ENCODE measurements at regions not wholly inside any gene's neighbourhood (a gene's known extent, or its start where the extent isn't known, plus 50 kb on each side); places are given as distances from the start of the nearest gene placed in this dataset.

DNA sequence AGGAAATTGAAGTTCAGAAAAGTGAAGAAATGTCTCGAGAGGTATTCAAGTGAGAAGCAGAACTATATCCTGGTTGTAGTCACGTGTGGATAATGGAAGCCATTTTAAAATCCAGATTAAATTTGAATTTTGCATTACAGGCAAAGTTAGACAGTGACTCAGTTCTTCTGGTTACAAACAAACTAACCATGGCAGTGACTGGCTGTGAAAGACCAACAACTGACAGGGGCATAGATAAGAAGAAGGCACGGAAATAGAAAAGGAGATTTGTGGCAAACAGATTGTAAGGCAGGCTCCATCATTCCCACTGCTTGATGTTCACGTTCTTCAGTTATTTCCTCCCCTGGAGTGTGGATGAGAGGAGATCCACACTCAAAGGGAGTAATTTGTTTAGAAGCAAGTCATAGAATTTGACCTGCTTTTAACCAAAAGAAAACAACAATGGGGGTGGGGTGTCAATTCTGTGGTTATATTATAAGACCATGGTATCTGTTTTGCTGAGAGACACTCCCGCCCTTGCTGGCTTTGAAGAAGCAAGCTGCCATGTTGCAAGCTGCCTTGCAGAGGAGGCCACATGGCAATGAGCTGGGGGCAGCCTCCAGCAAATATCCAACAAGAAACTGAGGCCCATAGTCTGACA lies 795.3 kb downstream of the VRK1 start:
- H3K9ac ChIP-seq: no peak overlapping the region
- no peaks in the 10 kb centered on the region for H3K27me3 ChIP-seq (ENCODE audit: control insufficient read depth, insufficient read depth, low read length)
- no peaks in the 10 kb centered on the region for H3K4me1 ChIP-seq
- H3K4me3 ChIP-seq (ENCODE audit: low read depth, low read length): no peak overlapping the region
- H3K9me3 ChIP-seq (ENCODE audit: control insufficient read depth, low read length): no peaks in the 10 kb centered on the region
- no peaks in the 10 kb centered on the region for H3K36me3 ChIP-seq (ENCODE audit: control insufficient read depth, insufficient read depth, low read length)
- no peak overlapping the region for H3K4me2 ChIP-seq (ENCODE audit: low read length)
- H3K79me2 ChIP-seq: no peaks in the 10 kb centered on the region
- H2AFZ ChIP-seq: no peak overlapping the region
- H3K27ac ChIP-seq: no peak overlapping the region
- TF ChIP-seq, protein P1, sequence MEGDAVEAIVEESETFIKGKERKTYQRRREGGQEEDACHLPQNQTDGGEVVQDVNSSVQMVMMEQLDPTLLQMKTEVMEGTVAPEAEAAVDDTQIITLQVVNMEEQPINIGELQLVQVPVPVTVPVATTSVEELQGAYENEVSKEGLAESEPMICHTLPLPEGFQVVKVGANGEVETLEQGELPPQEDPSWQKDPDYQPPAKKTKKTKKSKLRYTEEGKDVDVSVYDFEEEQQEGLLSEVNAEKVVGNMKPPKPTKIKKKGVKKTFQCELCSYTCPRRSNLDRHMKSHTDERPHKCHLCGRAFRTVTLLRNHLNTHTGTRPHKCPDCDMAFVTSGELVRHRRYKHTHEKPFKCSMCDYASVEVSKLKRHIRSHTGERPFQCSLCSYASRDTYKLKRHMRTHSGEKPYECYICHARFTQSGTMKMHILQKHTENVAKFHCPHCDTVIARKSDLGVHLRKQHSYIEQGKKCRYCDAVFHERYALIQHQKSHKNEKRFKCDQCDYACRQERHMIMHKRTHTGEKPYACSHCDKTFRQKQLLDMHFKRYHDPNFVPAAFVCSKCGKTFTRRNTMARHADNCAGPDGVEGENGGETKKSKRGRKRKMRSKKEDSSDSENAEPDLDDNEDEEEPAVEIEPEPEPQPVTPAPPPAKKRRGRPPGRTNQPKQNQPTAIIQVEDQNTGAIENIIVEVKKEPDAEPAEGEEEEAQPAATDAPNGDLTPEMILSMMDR (IDR thresholded peaks at IDR 0.05): no peak

DNA sequence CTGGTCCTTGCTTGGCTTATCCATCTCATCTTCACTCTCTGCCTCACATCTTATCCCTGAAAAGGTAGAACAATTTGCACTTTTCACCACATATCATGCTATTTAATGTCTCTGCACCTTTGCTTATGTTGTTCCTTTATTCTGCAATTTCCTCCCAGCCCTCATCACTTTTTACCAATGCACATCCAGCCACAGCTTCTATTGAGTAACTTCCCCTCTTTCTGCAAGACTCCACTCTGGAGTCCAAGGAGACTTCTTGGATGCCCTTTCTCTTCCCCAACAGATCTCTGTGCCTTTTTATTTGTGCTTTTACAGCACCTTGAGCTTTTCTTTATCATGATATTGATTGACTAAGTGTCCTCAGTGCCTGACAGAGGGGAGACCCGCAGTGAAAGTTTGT lies 797.1 kb downstream of the VRK1 start:
- Histone ChIP-seq H3K27me3 (ENCODE audit: control insufficient read depth, insufficient read depth, low read length) (no peaks in the 10 kb centered on the region), H3K4me1 (no peaks in the 10 kb centered on the region), H3K9me3 (ENCODE audit: control insufficient read depth, low read length) (no peaks in the 10 kb centered on the region), H3K36me3 (ENCODE audit: control insufficient read depth, insufficient read depth, low read length) (no peaks in the 10 kb centered on the region), H2AFZ (no peak overlapping the region), H3K9ac (no peak overlapping the region), H3K4me3 (ENCODE audit: low read depth, low read length) (no peak overlapping the region), H3K27ac (no peak overlapping the region), H3K79me2 (no peaks in the 10 kb centered on the region), H3K4me2 (ENCODE audit: low read length) (no peak overlapping the region)
- TF ChIP-seq, protein P1 (IDR thresholded peaks at IDR 0.05): no peak

DNA sequence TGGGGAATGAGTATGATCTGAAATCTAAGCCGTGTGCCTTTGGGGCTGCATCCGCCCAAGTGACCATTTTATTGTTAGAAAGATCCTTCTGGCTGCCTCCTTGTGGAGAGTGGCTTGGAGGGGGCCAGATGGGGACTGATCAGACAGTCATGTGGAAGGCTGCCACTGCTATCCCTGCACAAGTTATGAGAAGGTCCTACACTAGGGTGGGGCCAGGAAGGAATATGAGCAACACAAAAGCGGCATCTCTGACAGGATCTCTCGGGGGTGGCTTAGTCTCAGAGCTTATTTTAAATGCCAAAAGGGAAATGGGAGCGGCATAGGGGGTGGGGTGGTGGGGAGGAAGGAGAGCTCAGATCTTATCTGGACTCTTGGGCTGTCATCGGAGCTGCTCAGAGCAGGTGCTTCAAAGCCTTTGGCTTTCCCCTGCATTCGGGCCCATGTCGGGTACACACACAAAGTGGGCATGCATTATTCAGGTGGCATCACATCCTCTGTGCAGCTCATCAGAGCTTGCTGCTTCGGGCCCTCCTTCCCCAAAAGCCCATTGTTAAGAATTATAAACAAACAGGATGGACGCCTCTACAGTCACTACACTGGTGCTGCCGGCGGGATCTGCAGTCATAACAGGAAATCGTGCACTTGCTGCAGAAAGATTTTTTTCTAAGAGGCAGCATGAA lies 805.4 kb downstream of the VRK1 start:
- H3K79me2 ChIP-seq: no peaks in the 10 kb centered on the region
- no peaks in the 10 kb centered on the region for H3K36me3 ChIP-seq (ENCODE audit: control insufficient read depth, insufficient read depth, low read length)
- peaks cover 4% of the 10 kb centered on the region for H3K4me1 ChIP-seq
- TF ChIP-seq, protein P1 (IDR thresholded peaks at IDR 0.05): no peak
- no peak overlapping the region for H2AFZ ChIP-seq
- no peak overlapping the region for H3K27ac ChIP-seq
- H3K4me3 ChIP-seq (ENCODE audit: low read depth, low read length): no peak overlapping the region
- no peak overlapping the region for H3K9ac ChIP-seq
- H3K27me3 ChIP-seq (ENCODE audit: control insufficient read depth, insufficient read depth, low read length): no peaks in the 10 kb centered on the region
- no peak overlapping the region for H3K4me2 ChIP-seq (ENCODE audit: low read length)
- H3K9me3 ChIP-seq (ENCODE audit: control insufficient read depth, low read length): no peaks in the 10 kb centered on the region

DNA sequence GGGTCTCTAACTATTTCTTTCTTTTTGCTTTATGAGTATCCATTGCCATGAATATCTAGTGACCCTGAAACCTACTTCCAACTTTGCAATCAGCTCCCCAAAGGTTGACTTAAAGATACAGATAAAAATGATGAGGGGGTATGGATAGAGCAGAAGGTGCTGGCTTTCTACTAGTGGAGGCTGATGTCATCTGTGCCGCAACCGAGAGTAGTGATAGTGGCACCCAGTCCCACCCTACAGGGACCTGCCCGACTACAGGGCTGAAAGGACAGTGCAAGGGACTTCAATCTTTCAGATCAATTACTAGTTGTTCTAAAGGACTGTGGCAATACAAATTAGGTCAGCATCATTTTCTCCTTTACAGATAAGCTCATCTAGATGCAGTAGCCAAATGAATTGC lies 806.0 kb downstream of the VRK1 start:
- H3K4me3 ChIP-seq (ENCODE audit: low read depth, low read length): no peak overlapping the region
- no peak overlapping the region for H3K9ac ChIP-seq
- H3K27me3 ChIP-seq (ENCODE audit: control insufficient read depth, insufficient read depth, low read length): no peaks in the 10 kb centered on the region
- H3K79me2 ChIP-seq: no peaks in the 10 kb centered on the region
- no peak overlapping the region for H2AFZ ChIP-seq
- H3K4me1 ChIP-seq: peaks cover 4% of the 10 kb centered on the region
- no peaks in the 10 kb centered on the region for H3K9me3 ChIP-seq (ENCODE audit: control insufficient read depth, low read length)
- H3K4me2 ChIP-seq (ENCODE audit: low read length): no peak overlapping the region
- H3K27ac ChIP-seq: no peak overlapping the region
- TF ChIP-seq, protein P1 (IDR thresholded peaks at IDR 0.05): no peak
- H3K36me3 ChIP-seq (ENCODE audit: control insufficient read depth, insufficient read depth, low read length): no peaks in the 10 kb centered on the region

DNA sequence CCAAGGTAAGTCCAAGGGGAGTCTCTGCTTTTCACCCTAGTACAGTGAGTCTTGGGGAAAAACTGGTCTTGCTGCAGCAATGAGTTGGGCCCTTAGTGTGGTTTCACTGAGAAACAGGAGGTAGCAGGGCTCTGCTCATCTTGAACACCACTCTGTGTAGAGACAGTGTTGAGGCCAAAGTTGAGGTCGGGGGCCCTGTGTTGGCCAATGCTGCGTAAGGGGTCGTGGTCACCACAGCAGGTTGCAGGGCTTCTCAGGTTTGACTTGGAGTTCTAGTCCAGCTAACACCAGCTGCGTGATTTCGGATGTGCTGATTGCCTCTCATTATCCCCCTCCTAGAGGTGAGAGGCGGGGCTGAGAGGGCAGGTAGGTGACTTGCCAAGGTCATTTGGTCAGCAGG lies 807.5 kb downstream of the VRK1 start:
- no peaks in the 10 kb centered on the region for H3K9me3 ChIP-seq (ENCODE audit: control insufficient read depth, low read length)
- TF ChIP-seq, protein P1 (IDR thresholded peaks at IDR 0.05): no peak
- H3K36me3 ChIP-seq (ENCODE audit: control insufficient read depth, insufficient read depth, low read length): no peaks in the 10 kb centered on the region
- H3K9ac ChIP-seq: no peak overlapping the region
- no peaks in the 10 kb centered on the region for H3K27me3 ChIP-seq (ENCODE audit: control insufficient read depth, insufficient read depth, low read length)
- H3K4me1 ChIP-seq: peaks cover 4% of the 10 kb centered on the region
- no peak overlapping the region for H3K27ac ChIP-seq
- H2AFZ ChIP-seq: no peak overlapping the region
- no peak overlapping the region for H3K4me2 ChIP-seq (ENCODE audit: low read length)
- H3K4me3 ChIP-seq (ENCODE audit: low read depth, low read length): no peak overlapping the region
- H3K79me2 ChIP-seq: no peaks in the 10 kb centered on the region
